Osteoblast (primary cell): ENCODE measurements at regions not wholly inside any gene's neighbourhood (a gene's known extent, or its start where the extent isn't known, plus 50 kb on each side); places are given as distances from the start of the nearest gene placed in this dataset.
"Not testable (repeated sequence)": the region's sequence is repeated elsewhere in the genome, so short reads cannot be mapped to it uniquely, and the experiment has no call there.

ENCODE experiments used
- DNase-seq: peaks from one replicate; pipeline ENCODE4 v3.0.0; 2011; ENCODE audit warnings: low spot score, mixed read lengths; ENCODE audit not compliant: insufficient read length; ENCODE audit errors: missing footprints
- H2AFZ ChIP-seq: 2 replicates; pipeline ENCODE4 v1.6.0; 2011; ENCODE audit warnings: mild to moderate bottlenecking, low read length
- H3K27ac ChIP-seq: 2 replicates; pipeline ENCODE4 v1.5.1; 2011; ENCODE audit warnings: mild to moderate bottlenecking, low read depth, low read length, moderate library complexity
- H3K27me3 ChIP-seq: 2 replicates; pipeline ENCODE4 v1.6.0; 2012; ENCODE audit warnings: mild to moderate bottlenecking, control low read depth, inconsistent platforms, low read length, moderate library complexity; ENCODE audit not compliant: insufficient read depth
- H3K36me3 ChIP-seq: 2 replicates; pipeline ENCODE4 v1.5.1; 2011; ENCODE audit warnings: mild to moderate bottlenecking, low read length, control low read depth, moderate library complexity; ENCODE audit not compliant: insufficient read depth
- H3K4me1 ChIP-seq: 2 replicates; pipeline ENCODE4 v1.5.1; 2011; ENCODE audit warnings: mild to moderate bottlenecking, low read length, control low read depth, moderate library complexity; ENCODE audit not compliant: insufficient read depth
- H3K4me2 ChIP-seq: 2 replicates; pipeline ENCODE4 v1.6.0; 2011; ENCODE audit warnings: mild to moderate bottlenecking, low read length; ENCODE audit not compliant: insufficient read depth
- H3K4me3 ChIP-seq: fragments of 200-600 bp; sonication (generic); 3 replicates; pipeline ENCODE4 v1.5.1; 2012; ENCODE audit warnings: mild to moderate bottlenecking, low read length, inconsistent platforms; ENCODE audit not compliant: insufficient read depth
- H3K79me2 ChIP-seq: 2 replicates; pipeline ENCODE4 v1.6.0; 2012; ENCODE audit warnings: mild to moderate bottlenecking, low read length, control low read depth, inconsistent platforms; ENCODE audit not compliant: insufficient read depth
- H3K9me3 ChIP-seq: 2 replicates; pipeline ENCODE4 v1.5.1; 2011; ENCODE audit warnings: low read depth, low read length, control low read depth
- H4K20me1 ChIP-seq: 2 replicates; pipeline ENCODE4 v1.6.0; 2012; ENCODE audit warnings: mild to moderate bottlenecking, low read length, control low read depth; ENCODE audit not compliant: insufficient read depth
- TF ChIP-seq, protein P1 (sequence below): IDR thresholded peaks from 2 replicates; pipeline ENCODE4 v1.5.1; 2011; ENCODE audit warnings: mild to moderate bottlenecking, low read depth, low read length, moderate library complexity; ENCODE audit errors: extremely low read depth

DNA sequence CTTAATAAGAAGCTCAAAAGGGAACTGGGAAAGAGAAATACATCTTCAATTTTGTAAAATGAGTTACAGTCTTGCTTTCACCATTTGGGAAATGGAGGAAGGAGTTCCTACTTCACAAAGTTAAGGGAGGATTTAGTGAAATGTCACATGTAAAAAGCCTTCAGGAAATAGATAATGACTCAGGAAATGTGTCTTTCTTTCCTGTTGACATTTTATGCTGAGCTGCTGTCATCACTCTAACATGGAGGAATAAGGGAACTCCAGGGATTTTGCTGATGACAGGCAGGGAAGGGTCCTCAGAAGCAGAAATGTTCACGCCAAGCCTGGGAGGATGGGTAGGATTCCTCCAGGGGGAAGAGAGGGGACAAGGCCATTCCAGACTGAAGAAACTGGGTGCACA is 251.1 kb downstream of the USP46 start:
- H3K36me3 ChIP-seq: no peaks in the 10 kb centered on the region
- H3K9me3 ChIP-seq: no peaks in the 10 kb centered on the region
- no peaks in the 10 kb centered on the region for H4K20me1 ChIP-seq
- TF ChIP-seq, protein P1, sequence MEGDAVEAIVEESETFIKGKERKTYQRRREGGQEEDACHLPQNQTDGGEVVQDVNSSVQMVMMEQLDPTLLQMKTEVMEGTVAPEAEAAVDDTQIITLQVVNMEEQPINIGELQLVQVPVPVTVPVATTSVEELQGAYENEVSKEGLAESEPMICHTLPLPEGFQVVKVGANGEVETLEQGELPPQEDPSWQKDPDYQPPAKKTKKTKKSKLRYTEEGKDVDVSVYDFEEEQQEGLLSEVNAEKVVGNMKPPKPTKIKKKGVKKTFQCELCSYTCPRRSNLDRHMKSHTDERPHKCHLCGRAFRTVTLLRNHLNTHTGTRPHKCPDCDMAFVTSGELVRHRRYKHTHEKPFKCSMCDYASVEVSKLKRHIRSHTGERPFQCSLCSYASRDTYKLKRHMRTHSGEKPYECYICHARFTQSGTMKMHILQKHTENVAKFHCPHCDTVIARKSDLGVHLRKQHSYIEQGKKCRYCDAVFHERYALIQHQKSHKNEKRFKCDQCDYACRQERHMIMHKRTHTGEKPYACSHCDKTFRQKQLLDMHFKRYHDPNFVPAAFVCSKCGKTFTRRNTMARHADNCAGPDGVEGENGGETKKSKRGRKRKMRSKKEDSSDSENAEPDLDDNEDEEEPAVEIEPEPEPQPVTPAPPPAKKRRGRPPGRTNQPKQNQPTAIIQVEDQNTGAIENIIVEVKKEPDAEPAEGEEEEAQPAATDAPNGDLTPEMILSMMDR: no peak
- no peak overlapping the region for H3K4me3 ChIP-seq
- H3K79me2 ChIP-seq: no peaks in the 10 kb centered on the region
- H3K27me3 ChIP-seq: no peaks in the 10 kb centered on the region
- H3K4me1 ChIP-seq: no peaks in the 10 kb centered on the region
- no peak overlapping the region for H3K4me2 ChIP-seq
- DNase-seq: no peak
- H3K27ac ChIP-seq: no peak overlapping the region
- no peak overlapping the region for H2AFZ ChIP-seq

DNA sequence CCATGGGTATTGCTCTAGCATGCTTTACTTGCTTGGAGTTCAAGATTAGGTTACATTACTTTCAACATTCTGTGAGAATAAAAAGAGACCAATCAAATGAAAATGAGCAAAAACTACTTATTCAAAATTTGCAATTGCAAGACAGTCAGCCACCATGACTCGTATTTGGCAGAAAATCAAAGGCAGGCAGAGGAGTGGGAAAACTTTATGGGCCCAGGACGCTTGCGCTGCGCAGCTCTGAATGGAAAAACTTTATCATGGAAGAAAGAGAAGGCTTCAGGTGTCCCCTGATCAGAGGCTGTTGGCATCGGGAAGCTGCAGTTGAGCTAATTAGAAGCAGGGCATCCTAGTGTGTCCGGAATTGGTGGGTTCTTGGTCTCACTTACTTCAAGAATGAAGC is 250.6 kb downstream of the USP46 start:
- Histone ChIP-seq H4K20me1 (no peaks in the 10 kb centered on the region), H3K4me2 (no peak overlapping the region), H2AFZ (no peak overlapping the region), H3K27ac (no peak overlapping the region), H3K9me3 (no peaks in the 10 kb centered on the region), H3K4me1 (no peaks in the 10 kb centered on the region), H3K79me2 (no peaks in the 10 kb centered on the region), H3K27me3 (no peaks in the 10 kb centered on the region), H3K4me3 (no peak overlapping the region), H3K36me3 (no peaks in the 10 kb centered on the region)
- DNase-seq: no peak
- TF ChIP-seq, protein P1: no peak

DNA sequence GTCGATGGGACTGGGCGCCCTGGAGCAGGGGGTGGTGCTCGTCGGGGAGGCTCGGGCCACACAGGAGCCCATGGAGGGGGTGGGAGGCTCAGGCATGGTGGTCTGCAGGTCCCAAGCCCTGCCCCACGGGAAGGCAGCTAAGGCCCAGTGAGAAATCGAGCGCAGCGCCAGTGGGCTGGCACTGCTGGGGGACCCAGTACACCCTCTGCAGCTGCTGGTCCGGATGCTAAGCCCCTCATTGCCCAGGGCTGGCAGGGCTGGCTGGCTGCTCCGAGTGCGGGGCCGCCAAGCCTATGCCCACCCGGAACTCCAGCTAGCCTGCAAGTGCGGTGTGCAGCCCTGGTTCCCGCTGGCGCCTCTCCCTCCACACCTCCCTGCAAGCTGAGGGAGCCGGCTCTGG is 249.3 kb downstream of the USP46 start:
- H3K4me3 ChIP-seq, H4K20me1 ChIP-seq, H3K9me3 ChIP-seq, H3K27me3 ChIP-seq, H3K4me2 ChIP-seq, H2AFZ ChIP-seq, H3K4me1 ChIP-seq, DNase-seq, H3K27ac ChIP-seq, H3K36me3 ChIP-seq, H3K79me2 ChIP-seq: not testable (repeated sequence)

DNA sequence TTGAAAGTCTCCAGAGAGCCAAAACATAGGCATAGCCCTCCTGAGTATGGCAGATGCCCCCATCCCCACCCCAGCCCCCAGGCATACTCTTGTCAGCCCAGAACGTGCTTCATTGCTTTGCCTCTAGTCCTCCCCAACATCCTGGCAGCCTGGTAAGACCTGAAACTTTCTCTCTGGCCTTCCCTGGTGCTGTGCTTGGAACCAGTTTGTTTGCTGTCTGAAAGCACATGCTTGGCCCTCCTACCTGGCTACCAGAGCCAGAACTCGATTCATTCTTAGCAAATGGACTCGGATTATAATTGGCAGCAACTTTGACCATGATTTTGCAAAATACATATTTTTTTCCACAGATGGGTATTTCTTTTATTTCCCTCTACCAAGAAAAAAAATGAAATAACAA is 248.1 kb downstream of the USP46 start:
- no peaks in the 10 kb centered on the region for H3K27me3 ChIP-seq
- H4K20me1 ChIP-seq: no peaks in the 10 kb centered on the region
- H2AFZ ChIP-seq: no peak overlapping the region
- no peak overlapping the region for H3K4me2 ChIP-seq
- no peaks in the 10 kb centered on the region for H3K79me2 ChIP-seq
- no peak for DNase-seq
- TF ChIP-seq, protein P1: no peak
- H3K9me3 ChIP-seq: no peaks in the 10 kb centered on the region
- H3K4me3 ChIP-seq: no peak overlapping the region
- no peaks in the 10 kb centered on the region for H3K4me1 ChIP-seq
- H3K27ac ChIP-seq: no peak overlapping the region
- H3K36me3 ChIP-seq: no peaks in the 10 kb centered on the region

DNA sequence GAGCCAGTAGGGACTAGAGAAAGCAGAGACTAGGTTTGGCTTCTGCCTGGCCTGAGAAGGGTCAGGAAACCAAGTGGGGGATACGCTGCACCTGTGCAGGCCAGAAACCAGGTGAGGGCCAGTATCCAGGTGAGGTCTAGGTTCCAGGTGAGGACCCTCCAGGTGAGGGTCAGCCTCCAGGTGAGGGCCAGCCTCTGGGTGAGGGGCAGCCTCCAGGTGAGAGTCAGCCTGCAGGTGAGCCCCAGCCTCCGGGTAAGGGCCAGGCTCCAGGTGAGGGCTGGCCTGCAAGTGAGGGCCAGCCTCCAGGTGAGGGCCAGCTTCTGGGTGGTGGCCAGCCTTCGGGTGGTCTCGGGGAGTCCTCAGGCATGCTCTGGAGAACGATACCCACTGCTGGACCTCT is 238.8 kb downstream of the USP46 start:
- Histone ChIP-seq H3K36me3 (no peaks in the 10 kb centered on the region), H3K79me2 (no peaks in the 10 kb centered on the region), H4K20me1 (no peaks in the 10 kb centered on the region), H3K4me3 (no peak overlapping the region), H3K4me1 (no peaks in the 10 kb centered on the region), H2AFZ (no peak overlapping the region), H3K4me2 (no peak overlapping the region), H3K9me3 (no peaks in the 10 kb centered on the region), H3K27me3 (no peaks in the 10 kb centered on the region), H3K27ac (no peak overlapping the region)
- TF ChIP-seq, protein P1: no peak
- no peak for DNase-seq
